DND-41 (cell line): ENCODE measurements at regions not wholly inside any gene's neighbourhood (a gene's known extent, or its start where the extent isn't known, plus 50 kb on each side); places are given as distances from the start of the nearest gene placed in this dataset.

Experiments
- ATAC-seq: fragments of 200-7000 bp; cut with Tn5 transposase; 3 replicates; pipeline ENCODE4 v1.9.1; 2021; ENCODE audit warnings: low read depth; ENCODE audit not compliant: insufficient read depth
- DNase-seq: peaks from one replicate; pipeline ENCODE4 v3.0.0-alpha.2; 2020
- H2AFZ ChIP-seq: 2 replicates; pipeline ENCODE4 v1.6.0; 2012; ENCODE audit warnings: low read depth, low read length
- H3K27ac ChIP-seq: 2 replicates; pipeline ENCODE4 v1.5.1; 2012; ENCODE audit warnings: low read length, inconsistent platforms
- H3K27me3 ChIP-seq: fragments of 200-600 bp; sonication (generic); 2 replicates; pipeline ENCODE4 v1.6.0; 2012; ENCODE audit warnings: low read length, mild to moderate bottlenecking, inconsistent platforms; ENCODE audit not compliant: insufficient read depth, poor library complexity
- H3K36me3 ChIP-seq: 2 replicates; pipeline ENCODE4 v1.5.1; 2012; ENCODE audit warnings: low read length, inconsistent platforms; ENCODE audit not compliant: insufficient read depth
- H3K4me1 ChIP-seq: 2 replicates; pipeline ENCODE4 v1.5.1; 2012; ENCODE audit warnings: mild to moderate bottlenecking, low read length; ENCODE audit not compliant: insufficient read depth
- H3K4me2 ChIP-seq: 2 replicates; pipeline ENCODE4 v1.6.0; 2012; ENCODE audit warnings: mild to moderate bottlenecking, moderate library complexity, low read length, inconsistent platforms; ENCODE audit not compliant: insufficient read depth
- H3K4me3 ChIP-seq, 2 experiments: fragments of 200-600 bp in 1 of 2; shearing (Covaris generic) in 1 of 2; 2 replicates each; pipeline ENCODE4 v1.5.1; 2012 to 2016; ENCODE audit warnings: inconsistent platforms in 2 of 2, low read length in 2 of 2, mild to moderate bottlenecking in 2 of 2, low read depth in 1 of 2, moderate library complexity in 1 of 2
- H3K79me2 ChIP-seq: 2 replicates; pipeline ENCODE4 v1.6.0; 2012; ENCODE audit warnings: low read length, inconsistent platforms; ENCODE audit not compliant: insufficient read depth
- H3K9ac ChIP-seq: 2 replicates; pipeline ENCODE4 v1.6.0; 2012; ENCODE audit warnings: low read depth, mild to moderate bottlenecking, inconsistent platforms, low read length, moderate library complexity
- H3K9me3 ChIP-seq: 2 replicates; pipeline ENCODE4 v1.5.1; 2012; ENCODE audit warnings: low read length, moderate library complexity, mild to moderate bottlenecking, inconsistent platforms; ENCODE audit not compliant: insufficient read depth, severe bottlenecking
- H4K20me1 ChIP-seq: 2 replicates; pipeline ENCODE4 v1.6.0; 2012; ENCODE audit warnings: low read length; ENCODE audit not compliant: insufficient read depth
- CTCF ChIP-seq: IDR thresholded peaks from 2 replicates; pipeline ENCODE4 v1.5.1; 2012; ENCODE audit warnings: borderline replicate concordance, low read length, moderate library complexity, mild to moderate bottlenecking; ENCODE audit not compliant: poor library complexity, severe bottlenecking; ENCODE audit errors: extremely low read depth
- EZH2 ChIP-seq: IDR thresholded peaks from 3 replicates; pipeline ENCODE4 v1.6.1; 2012; ENCODE audit warnings: borderline replicate concordance, low read depth, mild to moderate bottlenecking, moderate library complexity, low read length, inconsistent platforms; ENCODE audit not compliant: severe bottlenecking

GRCh38 chr10:8213735-8214134, 159.2 kb downstream of the GATA3 start:
- Histone ChIP-seq H3K4me3 (no peak overlapping the region), H3K79me2 (no peaks in the 10 kb centered on the region), H3K9me3 (no peaks in the 10 kb centered on the region), H3K27ac (0 out of 2 replicates have a peak overlapping the region, but pooled peaks have one; percentile 36), H4K20me1 (no peaks in the 10 kb centered on the region), H3K4me1 (peaks cover 14% of the 10 kb centered on the region), H3K4me2 (no peak overlapping the region), H2AFZ (peak overlapping the region; percentile 34; the same call in 1 of the 2 replicates), H3K36me3 (no peaks in the 10 kb centered on the region), H3K9ac (no peak overlapping the region), H3K27me3 (no peaks in the 10 kb centered on the region)
- DNase-seq (no peak), ATAC-seq (no peak)
- TF ChIP-seq EZH2 (no peak), CTCF (no peak)

GRCh38 chr10:8214587-8214986, 160.1 kb downstream of the GATA3 start:
- Histone ChIP-seq H3K36me3 (no peaks in the 10 kb centered on the region), H3K27me3 (no peaks in the 10 kb centered on the region), H3K4me3 (no peak overlapping the region), H3K4me2 (no peak overlapping the region), H3K4me1 (peaks cover 14% of the 10 kb centered on the region), H4K20me1 (no peaks in the 10 kb centered on the region), H2AFZ (no peak overlapping the region), H3K79me2 (no peaks in the 10 kb centered on the region), H3K27ac (no peak overlapping the region), H3K9me3 (no peaks in the 10 kb centered on the region), H3K9ac (no peak overlapping the region)
- ATAC-seq (no peak), DNase-seq (no peak)
- TF ChIP-seq EZH2: no peak
- no peak for TF ChIP-seq CTCF

GRCh38 chr10:8216893-8217292, 162.4 kb downstream of the GATA3 start:
- H3K4me3 ChIP-seq: no peak overlapping the region
- no peaks in the 10 kb centered on the region for H3K79me2 ChIP-seq
- H2AFZ ChIP-seq: no peak overlapping the region; the same call in 1 of the 2 replicates
- DNase-seq (no peak), ATAC-seq (peak; percentile 62)
- H3K27me3 ChIP-seq: no peaks in the 10 kb centered on the region
- no peak overlapping the region; the same call in 1 of the 2 replicates for H3K27ac ChIP-seq
- no peaks in the 10 kb centered on the region for H3K36me3 ChIP-seq
- no peak for TF ChIP-seq CTCF
- TF ChIP-seq EZH2: no peak
- H3K4me1 ChIP-seq: peaks cover 14% of the 10 kb centered on the region
- H3K4me2 ChIP-seq: no peak overlapping the region
- no peaks in the 10 kb centered on the region for H3K9me3 ChIP-seq
- H3K9ac ChIP-seq: no peak overlapping the region
- H4K20me1 ChIP-seq: no peaks in the 10 kb centered on the region

GRCh38 chr10:8221451-8221850, 167.0 kb downstream of the GATA3 start:
- Histone ChIP-seq H4K20me1 (no peaks in the 10 kb centered on the region), H3K4me2 (no peak overlapping the region), H2AFZ (no peak overlapping the region), H3K79me2 (no peaks in the 10 kb centered on the region), H3K9me3 (no peaks in the 10 kb centered on the region), H3K4me1 (peaks cover 11% of the 10 kb centered on the region), H3K27ac (no peak overlapping the region), H3K27me3 (no peaks in the 10 kb centered on the region), H3K4me3 (no peak overlapping the region), H3K36me3 (no peaks in the 10 kb centered on the region), H3K9ac (no peak overlapping the region)
- TF ChIP-seq CTCF (no peak), EZH2 (no peak)
- DNase-seq (no peak), ATAC-seq (no peak)
